Muscle layer of duodenum (tissue), 2 donors: ENCODE measurements at regions not wholly inside any gene's neighbourhood (a gene's known extent, or its start where the extent isn't known, plus 50 kb on each side); places are given as distances from the start of the nearest gene placed in this dataset.
"Not testable (repeated sequence)": the region's sequence is repeated elsewhere in the genome, so short reads cannot be mapped to it uniquely, and the experiment has no call there.

Experiments
- H3K27ac ChIP-seq: one replicate; pipeline ENCODE4 v1.7.0; 2013; ENCODE audit warnings: mild to moderate bottlenecking, low read length
- H3K27me3 ChIP-seq: one replicate; pipeline ENCODE4 v1.7.0; 2013; ENCODE audit warnings: low read depth, mild to moderate bottlenecking, control low read depth, low read length
- H3K36me3 ChIP-seq, 2 donors: one replicate each; pipeline ENCODE4 v1.7.0; 2013; ENCODE audit warnings: low read length in 2 of 2, control low read depth in 1 of 2, mild to moderate bottlenecking in 1 of 2; ENCODE audit not compliant: insufficient read depth in 2 of 2, control insufficient read depth in 1 of 2
- H3K4me1 ChIP-seq, 2 donors: one replicate each; pipeline ENCODE4 v1.7.0; 2013; ENCODE audit warnings: low read length in 2 of 2, mild to moderate bottlenecking in 2 of 2, control low read depth in 1 of 2, moderate library complexity in 1 of 2; ENCODE audit not compliant: insufficient read depth in 2 of 2, control insufficient read depth in 1 of 2
- H3K4me3 ChIP-seq, 2 donors: one replicate each; pipeline ENCODE4 v1.7.0; 2013; ENCODE audit warnings: low read length in 2 of 2, low read depth in 1 of 2, mild to moderate bottlenecking in 1 of 2
- H3K9me3 ChIP-seq, 2 donors: one replicate each; pipeline ENCODE4 v1.7.0; 2013; ENCODE audit warnings: low read length in 2 of 2, control low read depth in 1 of 2, mild to moderate bottlenecking in 1 of 2; ENCODE audit not compliant: control insufficient read depth in 1 of 2
- donor health status: healthy.

- no peaks in the 10 kb centered on the region for H3K27me3 ChIP-seq
- no peaks in the 10 kb centered on the region for H3K9me3 ChIP-seq
- no peaks in the 10 kb centered on the region for H3K4me1 ChIP-seq
- H3K27ac ChIP-seq, result no peak overlapping the region
- H3K4me3 ChIP-seq, result no peak overlapping the region
- H3K36me3 ChIP-seq, result no peaks in the 10 kb centered on the region
Measured at GRCh38 chr4:138868562-138868961, 147.0 kb upstream of the NOCT start.

GRCh38 chr4:138867404-138867803 lies 148.2 kb upstream of the NOCT start:
- Histone ChIP-seq H3K27me3 (no peaks in the 10 kb centered on the region), H3K36me3 (no peaks in the 10 kb centered on the region), H3K4me1 (no peaks in the 10 kb centered on the region), H3K9me3 (no peaks in the 10 kb centered on the region), H3K27ac (no peak overlapping the region), H3K4me3 (no peak overlapping the region)

GRCh38 chr4:138866314-138866713 lies 149.3 kb upstream of the NOCT start:
- H3K4me3 ChIP-seq, result no peak overlapping the region
- H3K4me1 ChIP-seq, result no peaks in the 10 kb centered on the region
- H3K27ac ChIP-seq, result no peak overlapping the region
- H3K36me3 ChIP-seq, result no peaks in the 10 kb centered on the region
- no peaks in the 10 kb centered on the region for H3K9me3 ChIP-seq
- no peaks in the 10 kb centered on the region for H3K27me3 ChIP-seq

- Histone ChIP-seq H3K36me3 (no peaks in the 10 kb centered on the region), H3K27me3 (no peaks in the 10 kb centered on the region), H3K4me1 (no peaks in the 10 kb centered on the region), H3K4me3 (no peak overlapping the region), H3K9me3 (no peaks in the 10 kb centered on the region), H3K27ac (no peak overlapping the region)
Measured at GRCh38 chr4:138865765-138866164, 149.8 kb upstream of the NOCT start.

GRCh38 chr4:138864961-138865720 lies 150.4 kb upstream of the NOCT start:
- Histone ChIP-seq H3K4me3 (no peak overlapping the region), H3K27ac (no peak overlapping the region), H3K36me3 (no peaks in the 10 kb centered on the region), H3K4me1 (no peaks in the 10 kb centered on the region), H3K9me3 (no peaks in the 10 kb centered on the region), H3K27me3 (no peaks in the 10 kb centered on the region)

- no peaks in the 10 kb centered on the region for H3K36me3 ChIP-seq
- no peak overlapping the region for H3K27ac ChIP-seq
- no peak overlapping the region for H3K4me3 ChIP-seq
- no peaks in the 10 kb centered on the region for H3K27me3 ChIP-seq
- no peaks in the 10 kb centered on the region for H3K4me1 ChIP-seq
- no peaks in the 10 kb centered on the region for H3K9me3 ChIP-seq
Measured at GRCh38 chr4:138863160-138863559, 152.4 kb upstream of the NOCT start.

- Histone ChIP-seq H3K27ac (no peak overlapping the region), H3K4me3 (no peak overlapping the region), H3K36me3 (no peaks in the 10 kb centered on the region), H3K9me3 (no peaks in the 10 kb centered on the region), H3K27me3 (no peaks in the 10 kb centered on the region), H3K4me1 (no peaks in the 10 kb centered on the region)
Measured at GRCh38 chr4:138861135-138861534, 154.4 kb upstream of the NOCT start.

GRCh38 chr4:138860357-138860756 lies 155.2 kb upstream of the NOCT start:
- H3K36me3 ChIP-seq, H3K4me3 ChIP-seq, H3K27ac ChIP-seq, H3K4me1 ChIP-seq, H3K27me3 ChIP-seq, H3K9me3 ChIP-seq: not testable (repeated sequence)

- Histone ChIP-seq H3K36me3 (no peaks in the 10 kb centered on the region), H3K9me3 (no peaks in the 10 kb centered on the region), H3K27ac (no peak overlapping the region), H3K4me3 (no peak overlapping the region), H3K27me3 (no peaks in the 10 kb centered on the region), H3K4me1 (no peaks in the 10 kb centered on the region)
Measured at GRCh38 chr4:138859254-138859653, 156.3 kb upstream of the NOCT start.

- no peaks in the 10 kb centered on the region for H3K9me3 ChIP-seq
- no peak overlapping the region for H3K4me3 ChIP-seq
- no peaks in the 10 kb centered on the region for H3K27me3 ChIP-seq
- H3K27ac ChIP-seq, result no peak overlapping the region
- H3K36me3 ChIP-seq, result no peaks in the 10 kb centered on the region
- no peaks in the 10 kb centered on the region for H3K4me1 ChIP-seq
Measured at GRCh38 chr4:138858419-138858818, 157.2 kb upstream of the NOCT start.

GRCh38 chr4:138857416-138857815 lies 158.2 kb upstream of the NOCT start:
- Histone ChIP-seq H3K9me3 (no peaks in the 10 kb centered on the region), H3K4me1 (no peaks in the 10 kb centered on the region), H3K36me3 (no peaks in the 10 kb centered on the region), H3K27ac (no peak overlapping the region), H3K27me3 (no peaks in the 10 kb centered on the region), H3K4me3 (no peak overlapping the region)

- Histone ChIP-seq H3K4me3 (no peak overlapping the region), H3K4me1 (no peaks in the 10 kb centered on the region), H3K27ac (no peak overlapping the region), H3K36me3 (no peaks in the 10 kb centered on the region), H3K9me3 (no peaks in the 10 kb centered on the region), H3K27me3 (no peaks in the 10 kb centered on the region)
Measured at GRCh38 chr4:138852681-138853080, 162.9 kb upstream of the NOCT start.
